TTC549 (cell line): ENCODE measurements at regions not wholly inside any gene's neighbourhood (a gene's known extent, or its start where the extent isn't known, plus 50 kb on each side); places are given as distances from the start of the nearest gene placed in this dataset.

Experiments used
- FAIRE-seq: peaks from 2 replicates; lab custom pipeline; 2012; peaks lifted over from hg19 to GRCh38; lab: Jason Lieb, UNC

DNA sequence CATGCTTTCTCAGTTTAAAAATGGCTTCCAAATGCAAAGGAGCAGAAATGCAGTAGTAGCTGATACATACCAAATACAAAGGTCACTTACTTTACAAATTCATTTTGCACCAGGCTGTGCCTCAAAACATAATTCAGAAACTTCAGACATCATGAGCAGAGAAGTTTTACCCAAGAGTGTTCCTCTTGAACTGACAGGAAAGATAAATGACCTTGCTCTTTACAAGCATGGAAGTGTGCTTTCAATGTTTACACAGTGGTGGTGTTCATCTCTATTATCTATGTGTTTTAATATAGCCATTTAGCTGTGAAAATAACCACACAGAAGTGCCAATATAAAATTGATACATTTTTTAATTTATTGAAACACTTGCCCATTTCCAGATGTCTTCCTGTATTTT is 383.4 kb downstream of the ANKRD50 start:
- FAIRE-seq, result no peak

DNA sequence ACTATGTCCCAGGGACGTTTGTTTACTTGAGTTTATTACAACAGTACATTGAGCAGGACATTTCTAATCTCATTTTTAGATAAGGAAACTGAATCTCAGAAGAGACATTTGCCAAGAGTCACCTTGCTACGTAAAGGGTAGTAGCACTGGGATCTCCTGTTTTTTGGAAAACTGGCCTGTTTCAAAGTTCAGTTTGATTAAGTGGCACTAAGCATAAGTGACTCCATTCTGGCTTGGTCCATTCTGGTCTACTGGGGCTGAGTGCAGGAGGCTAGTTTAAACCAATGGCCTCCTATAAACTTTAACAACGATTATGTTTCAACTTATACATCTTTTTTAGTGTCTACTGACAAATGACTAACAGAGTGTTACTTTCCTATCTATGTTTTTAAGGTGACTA is 382.5 kb downstream of the ANKRD50 start:
- no peak for FAIRE-seq

DNA sequence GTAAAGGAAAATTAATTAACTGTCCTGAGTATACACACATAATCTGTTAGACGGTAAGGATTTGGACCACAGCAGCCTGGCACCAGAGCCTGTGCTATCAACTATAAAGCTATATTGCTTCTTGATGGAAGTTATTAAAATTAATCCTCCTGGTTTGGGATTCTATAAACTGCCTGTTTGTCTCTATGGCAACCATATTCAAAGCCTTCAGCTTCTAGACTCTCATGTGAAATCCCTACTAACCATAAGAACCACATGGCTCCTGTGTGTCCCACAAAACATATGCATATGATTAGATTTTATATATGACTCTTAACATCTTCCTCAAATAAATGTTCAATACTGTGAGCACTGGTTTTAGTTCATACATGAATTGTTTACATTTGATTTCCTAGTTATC is 380.8 kb downstream of the ANKRD50 start:
- no peak for FAIRE-seq

DNA sequence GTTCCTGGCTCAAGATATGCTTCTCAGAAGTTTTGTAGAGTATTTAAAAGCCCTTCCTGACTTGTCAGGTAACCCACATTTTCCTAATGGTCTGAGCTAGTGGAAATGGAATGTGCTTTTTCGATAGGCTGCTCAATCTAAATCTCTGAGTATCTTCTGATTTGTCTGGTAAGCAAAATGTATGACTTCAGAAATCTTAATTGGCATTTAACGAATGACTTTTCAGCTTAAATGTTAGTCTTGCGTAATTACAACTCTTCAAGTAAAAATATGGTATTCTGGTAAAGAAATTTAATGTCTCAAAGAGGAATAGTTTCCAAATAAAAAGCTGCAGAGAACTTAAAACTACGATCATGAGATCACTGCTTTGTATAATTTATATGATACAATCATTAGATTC is 379.1 kb downstream of the ANKRD50 start:
- no peak for FAIRE-seq

DNA sequence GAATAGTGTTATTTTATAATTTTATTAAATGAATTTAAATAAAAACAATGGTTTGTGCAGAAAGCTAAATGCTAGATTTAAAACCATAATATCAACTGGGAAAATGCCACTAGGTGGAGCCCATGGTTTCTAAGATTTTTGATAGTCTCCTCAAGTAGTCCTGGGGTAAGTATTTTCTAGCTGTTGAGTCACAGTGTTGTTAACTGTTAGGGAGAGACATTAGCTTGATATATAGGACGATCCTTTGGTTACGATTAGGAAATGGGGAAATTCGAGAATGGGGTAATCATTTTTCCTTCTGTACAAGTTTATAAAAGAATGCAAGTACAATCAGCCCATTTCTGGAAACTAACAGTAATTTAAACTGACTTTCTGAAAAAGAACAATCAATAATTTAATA is 378.4 kb downstream of the ANKRD50 start:
- peak; percentile 98 for FAIRE-seq

DNA sequence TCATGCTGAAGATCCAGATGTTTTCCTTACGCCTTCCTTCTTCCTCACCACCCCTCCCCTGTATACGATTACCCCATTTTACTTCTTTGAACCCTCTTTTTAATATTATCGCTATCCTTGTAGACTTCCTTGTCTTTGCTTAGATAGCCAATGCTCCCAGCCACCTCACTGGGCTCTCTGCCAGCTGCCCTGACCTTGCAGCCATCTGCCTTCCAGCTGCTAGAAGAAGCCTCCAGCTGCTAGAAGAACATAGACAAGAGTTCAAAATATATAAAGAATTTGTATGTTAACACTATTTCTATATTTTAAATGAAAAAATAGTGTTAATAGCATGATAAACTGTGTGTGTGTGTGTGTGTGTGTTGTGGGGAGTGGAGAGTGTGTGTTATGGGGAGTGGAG is 374.7 kb downstream of the ANKRD50 start:
- FAIRE-seq, result no peak

DNA sequence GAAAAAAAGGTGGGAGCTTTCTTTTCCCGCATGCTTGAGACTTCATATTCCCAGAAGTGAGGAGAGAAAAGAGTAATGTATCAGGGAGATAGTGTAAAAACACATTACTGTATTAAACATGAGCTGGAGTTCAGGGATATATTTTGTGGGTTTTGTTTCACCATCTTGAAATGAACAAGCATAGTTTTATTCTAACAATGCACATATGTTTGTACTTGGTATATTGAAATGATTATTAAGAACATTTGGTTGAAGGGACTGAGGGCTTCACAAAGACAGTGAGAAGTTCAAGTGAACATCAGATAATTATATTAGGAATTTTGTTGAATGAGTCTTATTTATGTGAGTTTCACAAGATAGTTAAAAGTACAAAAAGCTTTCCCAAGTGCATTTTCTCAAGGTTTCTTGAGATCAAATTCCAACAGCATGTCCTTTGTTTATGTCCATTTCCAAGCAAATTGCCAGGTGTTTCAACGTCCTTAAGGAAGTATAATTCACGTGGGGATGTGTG is 368.8 kb downstream of the ANKRD50 start:
- FAIRE-seq, result no peak

DNA sequence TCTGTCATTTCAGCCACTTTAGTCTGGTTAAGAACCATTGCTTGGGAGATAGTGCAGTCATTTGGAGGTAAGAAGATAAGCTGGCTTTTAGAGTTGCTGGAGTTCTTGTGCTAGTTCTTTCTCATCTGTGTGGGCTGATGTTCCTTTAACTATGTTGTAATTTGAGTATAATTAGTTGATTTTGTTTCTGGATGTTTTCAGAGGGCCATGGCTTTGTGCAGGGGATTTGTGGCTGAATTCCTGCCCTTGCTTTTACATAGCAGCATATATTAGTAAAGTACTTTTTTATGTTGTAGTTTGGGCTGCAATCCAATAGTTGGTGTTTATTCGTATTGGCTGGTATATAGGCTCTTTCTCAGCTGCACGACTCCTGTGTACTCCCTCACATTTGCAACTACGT is 339.6 kb downstream of the ANKRD50 start:
- no peak for FAIRE-seq

DNA sequence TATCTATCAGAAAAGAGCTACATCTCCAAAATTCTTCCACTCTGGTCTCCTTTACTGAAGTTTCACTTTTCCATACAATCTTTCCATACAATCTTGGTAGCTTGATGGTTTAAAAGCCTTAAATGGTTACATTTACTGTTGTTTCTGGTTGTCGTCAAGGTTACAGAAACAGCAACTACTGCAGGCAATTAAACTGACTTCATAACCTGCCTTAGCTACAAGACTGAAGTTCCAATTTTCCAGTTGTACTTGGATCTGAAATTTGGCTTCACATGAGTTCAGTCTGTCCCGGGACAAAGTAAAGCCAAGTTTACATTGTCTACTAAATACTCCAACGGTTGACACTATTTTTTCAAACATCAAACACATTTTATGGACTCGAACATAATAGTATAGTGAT is 326.4 kb downstream of the ANKRD50 start:
- FAIRE-seq, result no peak

DNA sequence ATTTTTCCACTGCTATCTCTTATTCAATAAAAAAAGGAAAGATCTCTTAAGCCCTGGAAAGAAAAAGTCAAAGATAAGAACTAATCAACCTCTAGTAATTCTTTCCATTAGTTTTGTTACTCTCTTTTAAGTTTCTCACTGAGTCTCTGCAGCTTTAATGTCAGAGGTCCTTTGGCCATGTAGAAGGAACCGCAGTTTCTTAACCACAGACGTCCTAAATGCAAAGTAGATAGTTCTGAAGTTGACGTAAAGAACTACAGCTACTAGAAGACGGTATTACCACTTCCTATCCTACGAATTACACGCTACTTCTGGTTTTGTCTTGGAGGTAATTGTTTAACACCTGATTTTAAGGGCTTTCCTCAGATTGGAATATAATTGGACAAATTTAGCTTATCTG is 325.9 kb downstream of the ANKRD50 start:
- no peak for FAIRE-seq

DNA sequence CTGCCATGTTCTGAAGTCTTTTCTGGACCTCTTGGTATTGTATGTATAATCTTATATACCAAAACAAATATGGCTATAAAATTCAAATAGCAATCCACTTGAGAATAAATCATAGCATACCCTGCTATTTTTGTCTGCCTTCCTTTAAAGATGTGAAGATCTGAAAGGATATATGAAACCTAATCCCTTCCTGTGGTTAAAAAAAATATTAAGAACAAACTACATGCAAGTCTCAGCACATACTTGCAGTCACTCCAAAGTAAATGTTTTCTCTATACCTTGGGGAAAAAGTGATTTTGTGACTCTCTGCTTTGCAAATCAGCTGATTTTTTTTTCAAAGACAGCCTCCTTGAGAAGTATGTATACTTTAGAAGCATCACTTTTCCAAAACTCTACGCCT is 322.9 kb downstream of the ANKRD50 start:
- FAIRE-seq, result no peak

DNA sequence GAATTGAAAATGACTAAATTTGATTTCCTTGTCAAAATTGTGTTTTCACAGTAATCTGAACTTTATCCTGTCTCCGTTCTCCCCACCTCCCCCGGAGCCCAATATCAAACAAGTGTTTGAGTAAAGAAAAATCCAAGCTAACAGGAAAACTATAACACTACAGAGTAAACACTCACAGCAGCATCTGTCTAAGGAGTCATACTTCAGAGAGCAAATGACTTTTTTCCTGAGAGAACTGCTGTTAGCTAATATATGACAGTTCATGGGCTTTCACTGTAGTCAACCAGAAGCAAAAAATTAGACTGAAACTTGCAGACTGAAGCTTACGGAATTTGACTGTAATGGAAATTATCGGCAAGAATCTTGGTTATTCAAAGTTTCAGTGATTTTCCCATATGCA is 321.7 kb downstream of the ANKRD50 start:
- no peak for FAIRE-seq

DNA sequence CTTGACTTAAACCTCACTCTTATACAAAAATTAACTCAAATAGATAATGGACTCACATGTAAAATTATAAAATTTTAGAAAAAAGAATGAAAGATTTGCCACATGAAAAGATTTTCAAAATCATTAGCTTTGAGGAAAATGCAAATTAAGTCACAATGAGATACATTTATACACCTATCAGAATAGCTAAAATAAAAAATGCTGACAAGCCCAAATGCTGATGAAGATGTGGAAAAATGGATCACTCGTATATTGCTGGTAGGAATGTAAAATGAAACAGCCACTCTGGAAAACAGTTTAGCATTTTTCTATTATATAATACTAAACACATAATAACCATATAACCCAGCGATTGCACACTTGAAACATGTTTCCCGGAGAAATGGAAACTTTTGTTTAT is 316.2 kb downstream of the ANKRD50 start:
- FAIRE-seq, result no peak

DNA sequence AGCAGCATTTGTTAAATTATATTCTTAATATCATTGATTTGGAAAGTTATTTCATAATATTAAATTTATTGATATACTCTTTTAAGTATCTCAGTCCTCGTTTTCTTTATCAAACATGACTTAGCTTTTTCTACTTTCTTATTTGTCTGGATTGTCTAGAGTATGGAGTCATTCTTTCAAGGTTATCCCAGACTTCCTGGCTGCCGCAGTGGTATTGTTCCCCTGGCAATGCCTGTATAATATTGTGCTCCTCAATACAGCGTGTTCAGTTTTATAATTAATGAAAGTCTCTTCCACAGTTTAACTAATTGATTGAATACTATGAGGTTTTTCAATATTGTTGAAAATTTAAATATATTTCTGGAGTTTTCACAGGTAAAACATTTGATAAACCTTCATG is 310.9 kb downstream of the ANKRD50 start:
- no peak for FAIRE-seq

DNA sequence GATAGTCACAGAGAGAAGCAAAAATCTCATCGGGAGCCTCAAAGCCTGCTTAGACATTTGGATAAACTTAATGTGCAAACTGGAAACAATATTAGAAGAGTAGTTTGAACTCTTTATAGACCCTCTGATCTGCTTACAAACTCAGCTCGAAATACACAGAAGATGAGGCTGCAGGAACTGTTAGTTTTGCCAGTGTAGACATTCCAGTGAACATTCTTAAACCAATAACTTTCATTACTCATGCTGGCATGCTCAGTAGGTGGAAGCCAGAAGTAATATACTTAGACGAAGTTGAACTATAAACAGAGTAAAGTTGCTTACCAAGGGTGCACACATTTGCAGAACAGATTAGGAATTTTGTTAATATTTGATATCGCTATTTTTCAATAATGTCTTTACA is 303.5 kb downstream of the ANKRD50 start:
- FAIRE-seq, result no peak

DNA sequence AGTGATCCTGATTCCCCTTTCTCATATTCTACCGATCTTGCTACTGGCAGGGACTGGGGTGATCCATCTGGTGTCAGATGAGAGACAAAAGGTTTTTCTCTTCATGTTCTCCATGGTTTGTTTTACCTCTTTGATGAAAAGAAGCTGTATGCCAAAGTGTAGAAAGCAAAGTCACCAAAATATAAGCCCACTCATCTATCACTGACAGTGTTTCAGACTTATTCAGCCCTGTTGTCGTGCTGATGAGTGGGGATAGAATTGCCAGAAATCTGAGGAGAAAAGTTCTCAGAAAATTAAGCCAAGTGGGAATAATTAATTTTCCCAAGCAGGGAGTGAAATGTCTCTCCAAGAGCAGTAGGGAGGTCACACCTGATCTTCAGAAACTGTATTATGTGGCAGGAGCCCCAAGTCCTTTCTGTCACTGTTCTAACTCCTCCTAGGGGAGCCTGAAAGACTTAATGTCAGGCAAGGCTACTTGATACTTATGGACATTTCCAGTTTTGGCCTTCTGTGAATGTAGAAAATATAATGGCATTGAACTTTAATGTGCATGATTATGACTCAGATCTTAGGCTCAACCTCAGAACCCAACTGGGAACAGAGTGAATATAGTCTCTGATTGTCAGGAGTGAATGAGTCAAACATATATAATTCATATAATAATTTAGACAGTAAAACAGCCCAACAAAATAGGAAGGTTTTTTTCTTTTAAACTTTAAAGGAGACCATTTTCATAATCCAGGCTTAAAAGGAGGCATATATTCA is 298.1 kb downstream of the ANKRD50 start:
- FAIRE-seq, result no peak

DNA sequence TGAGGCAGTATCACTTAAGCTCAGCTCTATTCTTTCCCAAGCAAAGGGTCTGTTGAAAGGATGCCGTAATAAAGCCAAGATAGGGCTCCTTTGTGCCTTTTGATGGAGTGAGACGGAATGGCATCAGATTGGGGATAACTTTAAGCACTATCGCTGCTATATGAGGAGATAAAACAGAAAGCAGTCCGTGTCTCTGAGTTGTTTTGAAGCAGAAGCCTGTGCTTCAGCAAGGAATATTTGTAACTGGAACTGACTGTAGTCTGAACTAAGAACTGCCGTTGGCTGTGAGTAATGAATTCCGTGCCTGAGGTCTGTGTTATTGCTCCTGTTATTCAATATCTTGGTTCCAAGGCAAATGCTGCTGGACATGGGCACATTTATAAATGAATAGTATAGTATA is 297.4 kb downstream of the ANKRD50 start:
- FAIRE-seq, result no peak

DNA sequence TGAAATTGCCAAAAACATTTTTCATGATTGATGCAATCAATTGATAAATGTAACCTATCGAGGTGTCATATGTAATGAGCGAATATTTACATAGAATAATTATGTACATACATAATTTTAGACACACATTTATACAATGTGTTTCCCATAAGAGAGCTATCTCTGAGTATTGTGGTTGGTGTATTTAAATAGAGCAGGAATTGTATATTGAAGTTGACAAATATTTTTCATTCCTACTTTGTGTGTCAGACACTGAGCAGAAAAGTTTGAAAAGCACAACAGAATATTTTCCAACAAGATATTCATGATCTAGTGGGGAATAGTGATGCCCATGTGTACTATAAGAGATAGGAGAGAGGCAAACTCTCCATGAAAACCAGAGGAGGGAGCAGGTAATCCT is 295.2 kb downstream of the ANKRD50 start:
- FAIRE-seq, result no peak

DNA sequence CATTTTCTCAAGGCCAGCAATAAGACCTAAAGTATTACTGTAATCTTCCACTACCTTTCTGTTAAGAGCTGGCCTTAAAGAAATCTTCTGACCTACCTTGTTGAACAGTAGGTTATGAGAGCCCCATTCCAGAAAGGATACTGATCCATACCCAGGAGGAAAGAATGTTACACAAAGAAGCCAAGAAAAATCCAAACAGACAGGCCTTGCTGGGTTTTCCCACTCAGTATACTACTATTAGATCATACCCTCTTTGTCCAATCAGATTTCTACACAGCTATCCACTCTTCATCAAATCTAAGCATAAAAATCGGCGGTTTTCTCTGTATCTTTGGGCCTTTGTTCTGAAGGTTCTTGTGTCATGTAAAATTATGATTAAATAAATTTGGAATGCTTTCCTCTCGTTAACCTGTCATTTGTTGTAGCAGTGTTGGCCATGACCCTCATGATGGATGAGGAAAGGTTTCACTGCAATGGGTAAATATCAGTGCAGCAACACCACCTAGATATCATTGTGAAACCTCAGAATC is 292.3 kb downstream of the ANKRD50 start:
- FAIRE-seq, result no peak

DNA sequence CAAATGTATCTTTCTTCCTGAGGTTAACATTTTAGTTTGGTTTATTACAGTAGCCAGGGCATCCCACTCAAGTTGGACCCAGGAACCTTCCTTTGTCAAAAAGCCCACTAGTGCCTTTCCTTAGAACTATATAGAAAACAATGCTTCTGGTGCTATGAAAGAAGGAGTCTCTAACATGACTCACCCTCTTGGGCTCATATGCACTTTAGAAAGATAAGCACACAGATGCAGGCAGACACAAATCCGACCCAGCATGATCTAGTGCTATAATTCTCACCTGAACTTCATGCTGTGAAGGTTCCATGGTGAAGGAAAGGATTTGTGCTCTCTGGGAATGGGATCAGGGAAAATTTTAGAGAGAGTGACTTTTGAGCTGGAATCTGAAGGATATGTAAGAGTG is 289.4 kb downstream of the ANKRD50 start:
- no peak for FAIRE-seq

DNA sequence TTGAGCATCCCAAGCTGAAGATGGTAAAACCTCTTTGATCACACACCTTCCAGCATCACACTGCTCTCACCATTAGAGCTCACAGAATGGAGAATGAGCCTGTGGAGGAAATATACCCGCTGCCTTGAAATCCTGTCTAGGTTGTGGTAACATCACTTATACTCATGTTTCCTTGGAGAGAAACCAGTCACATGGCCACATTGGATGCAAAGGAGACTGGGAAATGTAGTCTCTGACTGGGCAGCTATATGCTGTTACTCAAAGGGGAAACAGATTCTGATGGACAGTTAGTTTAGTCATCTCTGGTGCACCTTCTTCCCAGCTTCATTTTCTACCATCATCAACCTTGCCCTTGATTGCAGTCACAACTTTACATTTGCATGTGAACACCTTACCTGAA is 286.3 kb downstream of the ANKRD50 start:
- FAIRE-seq, result no peak

DNA sequence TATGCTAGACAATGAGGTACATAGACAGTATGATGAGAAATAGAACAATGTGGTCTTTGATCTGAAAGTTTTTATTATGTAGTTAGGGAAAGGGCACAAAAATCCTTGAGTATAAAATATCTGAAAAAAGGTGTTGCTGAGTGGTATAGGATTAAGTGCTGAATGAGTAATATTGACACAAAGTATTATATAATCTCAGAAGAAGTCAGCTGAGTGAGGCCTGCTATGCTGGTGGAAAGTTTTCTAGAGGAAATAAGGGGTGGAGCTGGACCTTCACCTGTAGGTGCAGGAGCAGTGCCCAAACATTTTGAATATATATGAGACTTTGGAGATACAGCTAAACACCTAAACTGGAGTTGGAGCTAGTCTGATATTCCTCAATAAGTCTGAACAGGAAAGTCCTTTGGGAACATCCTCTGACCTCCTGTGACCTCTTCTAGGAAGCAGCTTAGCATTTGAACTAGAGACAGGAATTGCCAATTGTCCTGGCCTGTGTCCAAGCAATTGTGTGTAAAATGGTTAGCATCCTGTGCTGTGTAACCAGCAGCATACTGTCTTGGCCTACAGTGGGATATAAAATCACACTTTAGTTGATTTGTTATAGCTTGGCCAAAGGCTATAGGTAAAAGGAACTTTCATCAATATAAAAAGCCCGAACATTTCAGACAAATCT is 285.3 kb downstream of the ANKRD50 start:
- FAIRE-seq, result no peak

DNA sequence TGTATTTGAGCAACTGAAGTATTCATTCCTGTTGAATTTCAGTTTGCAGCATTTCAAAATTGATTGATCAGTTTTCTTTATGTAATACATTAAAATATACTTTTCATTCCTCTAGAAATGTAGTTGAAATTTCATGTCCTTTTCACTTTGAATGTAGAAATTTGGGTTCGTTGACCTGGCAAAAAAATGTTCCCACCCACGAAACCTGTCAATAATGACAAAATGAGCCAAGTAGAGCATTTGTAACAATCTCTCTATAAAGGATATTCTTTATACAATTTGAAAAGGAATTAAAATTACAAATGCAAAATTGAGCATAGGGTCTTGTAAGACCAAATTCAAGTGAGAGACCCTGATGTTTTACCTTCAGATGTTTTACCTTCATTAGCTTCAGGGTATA is 283.9 kb downstream of the ANKRD50 start:
- no peak for FAIRE-seq

DNA sequence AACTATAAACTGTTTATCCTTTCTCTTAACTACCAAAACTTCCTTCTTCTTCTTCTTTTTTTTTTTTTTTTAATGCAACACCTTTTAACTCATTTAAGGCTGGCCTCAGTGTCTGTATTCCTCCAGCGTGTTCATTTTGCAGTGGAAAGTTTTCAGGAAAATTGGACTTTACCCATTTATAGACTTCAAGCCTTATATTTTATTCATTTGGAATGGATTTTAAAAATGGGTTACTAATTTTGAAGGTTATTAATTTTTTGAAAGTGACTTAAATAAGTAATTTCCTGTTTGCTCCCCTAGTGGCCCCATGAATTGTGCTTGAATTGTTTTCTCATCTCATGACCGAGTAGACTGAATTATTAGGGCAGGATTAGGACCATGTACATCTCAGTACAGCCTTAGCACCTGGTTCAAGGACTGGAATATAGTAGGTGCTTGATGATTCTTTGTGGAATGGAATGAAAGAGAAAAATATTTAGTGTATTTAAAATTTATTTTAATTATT is 282.7 kb downstream of the ANKRD50 start:
- FAIRE-seq, result peak; percentile 20
